ENCODE measurements at regions not wholly inside any gene's neighbourhood (a gene's known extent, or its start where the extent isn't known, plus 50 kb on each side); places are given as distances from the start of the nearest gene placed in this dataset.

DNA sequence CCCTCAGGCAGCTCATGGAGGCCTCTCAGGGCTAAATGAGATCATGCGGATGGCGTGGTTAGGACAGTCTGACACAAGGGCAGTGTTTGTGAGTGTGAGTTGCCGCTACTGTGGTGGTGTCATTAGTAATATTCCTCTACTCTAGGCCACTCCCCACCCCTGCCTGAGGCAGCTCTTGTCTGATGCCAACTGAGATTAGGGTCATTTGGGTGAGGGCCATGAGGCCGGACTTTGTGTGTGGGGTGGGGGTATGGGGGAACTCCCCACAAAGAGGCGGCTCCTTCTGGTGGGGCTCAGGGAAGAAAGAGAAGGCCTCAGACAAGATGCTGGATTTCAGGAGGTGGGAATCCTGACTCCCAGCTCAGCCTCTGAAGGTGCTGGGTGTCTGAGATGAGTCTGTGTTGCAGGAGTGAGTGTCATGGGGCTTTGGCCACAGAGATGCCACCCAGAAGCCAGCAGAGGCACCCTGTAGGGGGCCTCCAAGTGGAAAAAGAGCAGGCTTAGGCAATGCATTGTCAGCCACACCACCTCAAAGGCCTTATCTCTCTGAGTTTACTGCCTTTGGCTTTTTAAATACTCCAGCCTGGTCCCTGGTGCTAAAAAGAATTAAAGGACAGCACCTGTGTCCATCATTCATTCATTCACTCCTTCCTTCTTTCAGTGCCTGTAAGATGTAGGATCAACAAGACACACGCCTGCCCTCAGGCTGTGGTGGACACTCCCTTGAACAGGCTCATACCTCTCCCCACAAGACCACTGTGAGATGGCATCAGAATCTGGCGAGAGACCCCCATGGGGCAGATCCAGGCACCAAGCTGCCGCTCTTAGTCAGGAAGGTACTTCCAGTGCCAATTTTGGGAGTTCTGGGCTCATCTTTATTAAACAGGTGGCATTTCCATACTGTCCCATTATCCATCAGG, 175.2 kb downstream of the MRPL14 start:
- no peak overlapping the region for H2AFZ ChIP-seq (ENCODE audit: low read depth, low read length, severe bottlenecking)
- H3K27ac ChIP-seq (ENCODE audit: low read depth, low read length): no peak overlapping the region
- no peaks in the 10 kb centered on the region for H3F3A ChIP-seq (ENCODE audit: insufficient read depth)
- no peaks in the 10 kb centered on the region for H3K79me2 ChIP-seq (ENCODE audit: insufficient read depth, low read length)
- H3K4me2 ChIP-seq (ENCODE audit: low read depth, low read length, poor library complexity, severe bottlenecking): no peak overlapping the region
- H3K9me2 ChIP-seq (replicated peaks; ENCODE audit: insufficient read depth, low read length): no peaks in the 10 kb centered on the region
- no peak overlapping the region for H3K4me3 ChIP-seq (ENCODE audit: insufficient read depth, low read length, poor library complexity, severe bottlenecking)
- TF ChIP-seq, protein P1, sequence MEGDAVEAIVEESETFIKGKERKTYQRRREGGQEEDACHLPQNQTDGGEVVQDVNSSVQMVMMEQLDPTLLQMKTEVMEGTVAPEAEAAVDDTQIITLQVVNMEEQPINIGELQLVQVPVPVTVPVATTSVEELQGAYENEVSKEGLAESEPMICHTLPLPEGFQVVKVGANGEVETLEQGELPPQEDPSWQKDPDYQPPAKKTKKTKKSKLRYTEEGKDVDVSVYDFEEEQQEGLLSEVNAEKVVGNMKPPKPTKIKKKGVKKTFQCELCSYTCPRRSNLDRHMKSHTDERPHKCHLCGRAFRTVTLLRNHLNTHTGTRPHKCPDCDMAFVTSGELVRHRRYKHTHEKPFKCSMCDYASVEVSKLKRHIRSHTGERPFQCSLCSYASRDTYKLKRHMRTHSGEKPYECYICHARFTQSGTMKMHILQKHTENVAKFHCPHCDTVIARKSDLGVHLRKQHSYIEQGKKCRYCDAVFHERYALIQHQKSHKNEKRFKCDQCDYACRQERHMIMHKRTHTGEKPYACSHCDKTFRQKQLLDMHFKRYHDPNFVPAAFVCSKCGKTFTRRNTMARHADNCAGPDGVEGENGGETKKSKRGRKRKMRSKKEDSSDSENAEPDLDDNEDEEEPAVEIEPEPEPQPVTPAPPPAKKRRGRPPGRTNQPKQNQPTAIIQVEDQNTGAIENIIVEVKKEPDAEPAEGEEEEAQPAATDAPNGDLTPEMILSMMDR (IDR thresholded peaks at IDR 0.05; ENCODE audit: insufficient read depth, low read length, poor library complexity, severe bottlenecking): no peak
- no peak for TF ChIP-seq EZH2phosphoT487 (conservative IDR thresholded peaks at IDR 0.05; ENCODE audit: low read length)
- H3K36me3 ChIP-seq (ENCODE audit: low read length): no peaks in the 10 kb centered on the region; the same call in 1 of the 2 replicates
- no peak overlapping the region for H3K9ac ChIP-seq (ENCODE audit: low read length)
- no peaks in the 10 kb centered on the region for H3K27me3 ChIP-seq (ENCODE audit: low read length)
- peaks cover 6% of the 10 kb centered on the region; the same call in 1 of the 2 replicates for H3K9me3 ChIP-seq (ENCODE audit: insufficient read depth, low read length)
- no peaks in the 10 kb centered on the region for H4K20me1 ChIP-seq (ENCODE audit: low read depth, low read length)

DNA sequence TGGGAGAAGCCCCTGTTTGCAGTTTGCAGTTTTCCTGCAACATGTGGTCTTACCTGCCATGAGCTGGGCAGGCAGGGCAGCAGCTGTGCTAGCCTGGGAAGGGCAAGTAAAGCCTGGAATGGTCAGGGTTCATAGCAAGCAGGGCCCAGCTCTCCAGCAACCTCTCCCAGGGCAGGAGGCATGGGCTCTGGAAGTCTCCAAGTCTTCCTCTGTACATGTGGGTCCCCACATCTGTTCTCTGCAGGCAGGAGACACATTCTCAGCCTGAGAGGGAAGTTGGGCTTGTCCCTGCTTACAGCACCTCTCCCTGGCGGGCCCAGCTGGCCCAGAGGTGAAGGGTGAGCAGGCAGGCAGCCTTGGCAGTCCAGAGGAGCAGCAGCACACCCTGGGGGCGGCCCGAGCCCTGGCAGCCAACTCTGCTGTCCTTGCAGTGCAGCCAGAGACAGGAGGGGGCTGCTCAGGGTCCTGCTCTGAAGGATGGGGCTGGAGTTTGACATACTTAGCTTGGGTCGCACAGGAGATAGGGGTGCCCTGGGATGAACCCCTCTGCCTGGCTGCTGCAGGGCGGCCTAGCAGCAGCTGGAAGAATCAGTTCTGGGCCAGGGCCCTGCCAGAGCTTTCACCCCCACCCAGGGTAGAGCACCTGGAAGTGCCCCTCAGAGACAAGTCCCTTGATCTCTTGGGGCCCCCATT, 176.0 kb downstream of the MRPL14 start:
- Histone ChIP-seq H3K9ac (ENCODE audit: low read length) (no peak overlapping the region), H3K9me3 (ENCODE audit: insufficient read depth, low read length) (peaks cover under 1% of the 10 kb centered on the region; the same call in 1 of the 2 replicates), H3K4me3 (ENCODE audit: insufficient read depth, low read length, poor library complexity, severe bottlenecking) (no peak overlapping the region), H3K27ac (ENCODE audit: low read depth, low read length) (no peak overlapping the region), H3K27me3 (ENCODE audit: low read length) (no peaks in the 10 kb centered on the region), H3K79me2 (ENCODE audit: insufficient read depth, low read length) (no peaks in the 10 kb centered on the region), H2AFZ (ENCODE audit: low read depth, low read length, severe bottlenecking) (no peak overlapping the region), H3K4me2 (ENCODE audit: low read depth, low read length, poor library complexity, severe bottlenecking) (no peak overlapping the region), H4K20me1 (ENCODE audit: low read depth, low read length) (no peaks in the 10 kb centered on the region), H3K9me2 (replicated peaks; ENCODE audit: insufficient read depth, low read length) (no peaks in the 10 kb centered on the region), H3K36me3 (ENCODE audit: low read length) (no peaks in the 10 kb centered on the region; the same call in 1 of the 2 replicates), H3F3A (ENCODE audit: insufficient read depth) (no peaks in the 10 kb centered on the region)
- no peak for TF ChIP-seq EZH2phosphoT487 (conservative IDR thresholded peaks at IDR 0.05; ENCODE audit: low read length)
- TF ChIP-seq, protein P1 (IDR thresholded peaks at IDR 0.05; ENCODE audit: insufficient read depth, low read length, poor library complexity, severe bottlenecking): no peak

DNA sequence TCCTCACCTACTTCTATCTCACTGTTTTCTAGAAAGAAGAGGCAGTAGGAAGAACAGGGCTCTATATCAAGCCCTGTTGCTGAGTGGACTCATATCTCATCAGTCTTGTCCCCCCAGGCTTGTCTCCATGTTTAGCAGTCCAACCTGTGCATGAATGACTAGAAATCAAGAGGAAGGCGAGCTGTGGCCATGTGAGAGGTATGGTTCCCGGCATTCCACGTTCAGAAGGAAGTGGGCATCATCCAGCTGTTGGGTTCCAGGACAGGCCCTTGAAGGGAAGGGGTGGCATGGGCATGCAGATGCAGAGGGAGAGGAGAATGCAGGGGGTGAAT, 176.6 kb downstream of the MRPL14 start:
- Histone ChIP-seq H4K20me1 (ENCODE audit: low read depth, low read length) (no peaks in the 10 kb centered on the region), H3K4me2 (ENCODE audit: low read depth, low read length, poor library complexity, severe bottlenecking) (no peak overlapping the region), H3K9ac (ENCODE audit: low read length) (no peak overlapping the region), H3K9me3 (ENCODE audit: insufficient read depth, low read length) (no peaks in the 10 kb centered on the region), H3K9me2 (replicated peaks; ENCODE audit: insufficient read depth, low read length) (no peaks in the 10 kb centered on the region), H3K27me3 (ENCODE audit: low read length) (no peaks in the 10 kb centered on the region), H3K79me2 (ENCODE audit: insufficient read depth, low read length) (no peaks in the 10 kb centered on the region), H3K4me3 (ENCODE audit: insufficient read depth, low read length, poor library complexity, severe bottlenecking) (no peak overlapping the region), H3K36me3 (ENCODE audit: low read length) (no peaks in the 10 kb centered on the region), H3F3A (ENCODE audit: insufficient read depth) (no peaks in the 10 kb centered on the region), H2AFZ (ENCODE audit: low read depth, low read length, severe bottlenecking) (no peak overlapping the region), H3K27ac (ENCODE audit: low read depth, low read length) (no peak overlapping the region)
- TF ChIP-seq EZH2phosphoT487 (conservative IDR thresholded peaks at IDR 0.05; ENCODE audit: low read length): no peak
- TF ChIP-seq, protein P1 (IDR thresholded peaks at IDR 0.05; ENCODE audit: insufficient read depth, low read length, poor library complexity, severe bottlenecking): no peak

All from SU-DHL-6 (cell line).